Inferior parietal cortex (tissue), 1 donor: ENCODE measurements at regions not wholly inside any gene's neighbourhood (a gene's known extent, or its start where the extent isn't known, plus 50 kb on each side); places are given as distances from the start of the nearest gene placed in this dataset.

Experiments used
- DNase-seq: peaks from one replicate; pipeline ENCODE4 v3.0.0-alpha.2; 2016; ENCODE audit errors: extremely low spot score

DNA sequence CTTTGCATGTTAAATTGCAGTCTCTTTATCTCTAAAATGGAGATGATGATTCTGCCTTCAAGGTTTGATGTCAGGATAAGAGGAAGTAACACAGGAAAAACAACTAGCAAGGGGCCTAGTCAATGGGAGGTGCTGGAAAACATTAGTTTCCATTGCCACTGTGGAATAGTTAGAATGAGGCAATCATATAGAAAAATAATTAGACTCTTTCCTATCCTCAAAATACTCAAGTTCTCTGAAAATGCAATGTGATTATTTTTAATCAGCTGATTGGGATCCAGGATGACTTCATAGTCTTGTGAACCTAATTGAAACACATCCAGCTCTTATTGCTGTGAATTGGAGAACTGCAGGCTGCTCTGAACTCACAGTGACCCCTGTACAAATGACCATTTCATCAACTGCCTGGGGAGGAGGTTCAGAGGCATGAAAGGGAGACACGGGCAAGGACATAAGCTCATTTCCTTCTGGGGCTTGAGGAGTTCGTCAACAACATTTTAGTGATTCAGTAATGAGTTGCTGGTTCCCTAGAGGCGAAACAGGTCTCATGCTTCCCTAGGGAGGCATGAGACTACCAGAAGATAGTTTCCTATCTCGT lies 422.5 kb downstream of the LPIN1 start:
- DNase-seq: no peak

DNA sequence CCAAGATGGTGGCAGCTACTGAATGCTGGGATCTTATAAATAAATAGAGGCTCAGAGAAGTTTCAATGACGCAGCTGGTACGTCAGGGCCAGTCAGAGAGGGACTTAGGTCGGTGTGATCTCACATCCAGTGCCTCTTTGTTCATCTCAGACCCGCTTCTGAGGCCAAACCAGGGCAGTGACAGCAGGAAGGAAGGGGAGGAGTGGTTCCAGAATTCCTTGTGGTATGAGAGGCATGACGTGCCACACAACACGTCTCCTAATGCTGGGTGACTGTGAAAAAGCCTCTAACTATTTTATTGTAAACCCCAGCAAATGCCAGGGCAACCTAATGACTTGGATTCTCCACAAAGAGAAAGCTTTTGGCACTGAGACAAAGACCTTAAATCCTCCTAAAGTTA lies 423.3 kb downstream of the LPIN1 start:
- DNase-seq: no peak

GRCh38 chr2:12170121-12170520 lies 423.7 kb downstream of the LPIN1 start:
- no peak for DNase-seq

- DNase-seq: no peak
Observed at GRCh38 chr2:12173271-12173942, 427.0 kb downstream of the LPIN1 start.

DNA sequence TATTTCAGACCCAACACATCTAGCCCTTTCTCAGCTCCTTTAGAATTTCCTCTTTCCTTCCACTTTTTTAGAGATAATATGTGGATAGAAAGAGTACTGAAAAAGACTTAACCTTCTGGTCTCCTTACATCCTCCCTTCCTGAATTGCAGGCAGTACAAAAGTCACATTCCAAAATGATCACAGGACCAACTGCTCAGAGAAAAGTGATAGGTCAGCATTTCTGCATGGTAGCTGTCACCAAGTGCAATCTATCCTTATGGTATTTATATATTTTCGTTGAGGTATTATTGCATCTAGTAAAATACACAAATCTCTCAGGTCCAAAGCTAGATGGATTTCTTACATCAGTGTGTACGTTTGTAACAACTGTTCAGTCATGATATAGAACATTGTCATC lies 427.5 kb downstream of the LPIN1 start:
- DNase-seq: no peak

GRCh38 chr2:12175323-12175722 lies 428.9 kb downstream of the LPIN1 start:
- no peak for DNase-seq

- no peak for DNase-seq
Observed at GRCh38 chr2:12176623-12177454, 430.4 kb downstream of the LPIN1 start.

GRCh38 chr2:12177455-12178288 lies 431.2 kb downstream of the LPIN1 start:
- DNase-seq: no peak

- no peak for DNase-seq
Observed at GRCh38 chr2:12178289-12179080, 432.1 kb downstream of the LPIN1 start.

GRCh38 chr2:12180031-12180430 lies 433.6 kb downstream of the LPIN1 start:
- DNase-seq: no peak

GRCh38 chr2:12183032-12183645 lies 436.7 kb downstream of the LPIN1 start:
- DNase-seq: no peak

DNA sequence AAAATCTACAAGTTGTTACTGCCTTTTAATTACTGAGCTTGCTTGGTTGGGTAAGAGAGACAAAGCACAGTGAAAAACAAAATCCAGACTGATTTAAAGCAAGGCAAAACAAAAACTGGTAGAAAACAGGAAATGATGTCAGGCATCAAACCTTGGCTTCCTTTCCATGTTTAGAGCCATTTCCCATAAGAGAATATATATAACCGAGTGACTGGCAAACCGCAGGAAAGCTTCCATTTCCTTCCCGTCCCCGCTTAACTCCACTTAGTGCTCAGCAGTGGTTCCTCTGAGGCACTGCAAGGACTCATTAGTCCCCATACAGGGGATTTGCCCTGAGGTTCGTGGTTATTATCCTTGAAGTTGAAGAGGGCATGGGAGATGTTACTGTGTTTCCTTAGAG lies 446.3 kb downstream of the LPIN1 start:
- DNase-seq: no peak

GRCh38 chr2:12194968-12195367 lies 448.5 kb downstream of the LPIN1 start:
- DNase-seq: no peak

GRCh38 chr2:12196495-12196894 lies 450.1 kb downstream of the LPIN1 start:
- no peak for DNase-seq

GRCh38 chr2:12197133-12197532 lies 450.7 kb downstream of the LPIN1 start:
- no peak for DNase-seq

DNA sequence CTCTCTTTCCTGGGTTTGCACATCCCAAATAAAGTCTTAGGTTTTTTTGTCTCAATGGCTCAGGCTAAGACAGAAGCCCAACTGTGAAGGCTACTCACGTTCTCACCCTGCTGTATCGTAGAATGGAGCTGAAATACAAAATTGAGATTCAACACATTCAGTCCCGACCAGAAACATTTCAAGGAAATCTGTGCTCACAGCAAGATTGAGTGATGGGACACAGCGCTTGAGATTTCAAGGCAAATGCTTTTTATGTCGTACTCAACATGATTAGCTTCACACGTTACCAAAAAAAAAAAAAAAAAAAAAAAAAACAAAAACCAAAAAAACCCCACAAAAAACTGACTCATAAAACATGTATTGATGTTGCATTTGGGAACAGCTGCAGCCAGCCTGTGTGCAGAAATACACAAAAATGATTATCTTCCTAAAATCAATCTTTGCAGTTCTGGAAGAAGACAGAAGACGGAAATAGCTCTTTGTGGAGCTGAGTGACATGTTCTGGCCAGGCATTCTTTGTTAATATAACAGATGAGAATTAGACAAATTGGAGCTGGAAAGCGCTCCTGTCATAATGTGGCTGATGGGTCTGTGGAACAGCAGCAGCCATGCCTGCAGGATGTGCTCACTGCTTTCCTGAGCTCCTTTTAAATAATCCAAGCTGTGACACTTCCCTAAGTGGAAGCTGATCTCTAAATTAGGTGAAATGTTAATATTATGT lies 453.2 kb downstream of the LPIN1 start:
- DNase-seq: no peak

DNA sequence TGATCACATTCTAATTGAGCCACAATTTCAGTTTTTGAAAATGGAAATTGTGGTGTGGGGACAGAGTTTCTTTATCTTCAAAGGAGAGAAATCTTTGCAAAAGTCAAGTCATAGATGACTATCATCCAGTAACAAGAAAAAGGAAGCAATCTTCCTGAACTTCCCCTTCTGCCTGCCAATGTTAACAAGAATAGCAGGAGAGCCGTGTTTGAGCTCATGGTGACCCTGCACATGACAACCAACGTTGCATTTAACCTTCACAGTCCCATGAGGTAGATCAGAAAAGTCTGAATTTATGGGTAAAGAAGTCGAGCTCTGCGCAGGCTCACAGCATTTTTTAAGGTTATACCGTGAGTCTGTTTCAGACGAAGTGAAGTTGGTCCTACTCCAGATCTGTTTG lies 454.9 kb downstream of the LPIN1 start:
- no peak for DNase-seq

- DNase-seq: no peak
Observed at GRCh38 chr2:12202313-12203075, 456.1 kb downstream of the LPIN1 start.

GRCh38 chr2:12203528-12203927 lies 457.1 kb downstream of the LPIN1 start:
- DNase-seq: no peak
